DOHH2 (cell line): ENCODE measurements at regions not wholly inside any gene's neighbourhood (a gene's known extent, or its start where the extent isn't known, plus 50 kb on each side); places are given as distances from the start of the nearest gene placed in this dataset.

Source experiments
- EZH2phosphoT487 ChIP-seq: fragments of 200-600 bp; sonication (generic); IDR thresholded peaks from 2 replicates; pipeline ENCODE4 v1.6.1; 2017; ENCODE audit warnings: borderline replicate concordance, mild to moderate bottlenecking, antibody characterized with exemption, low read length, moderate library complexity, mixed read lengths
- TF ChIP-seq, protein P1 (sequence below): fragments of 200-600 bp; sonication (generic); IDR thresholded peaks from one replicate; pipeline ENCODE4 v1.5.1; 2014; ENCODE audit warnings: antibody characterized with exemption, mild to moderate bottlenecking, low read depth, low read length; ENCODE audit not compliant: poor library complexity, severe bottlenecking

DNA sequence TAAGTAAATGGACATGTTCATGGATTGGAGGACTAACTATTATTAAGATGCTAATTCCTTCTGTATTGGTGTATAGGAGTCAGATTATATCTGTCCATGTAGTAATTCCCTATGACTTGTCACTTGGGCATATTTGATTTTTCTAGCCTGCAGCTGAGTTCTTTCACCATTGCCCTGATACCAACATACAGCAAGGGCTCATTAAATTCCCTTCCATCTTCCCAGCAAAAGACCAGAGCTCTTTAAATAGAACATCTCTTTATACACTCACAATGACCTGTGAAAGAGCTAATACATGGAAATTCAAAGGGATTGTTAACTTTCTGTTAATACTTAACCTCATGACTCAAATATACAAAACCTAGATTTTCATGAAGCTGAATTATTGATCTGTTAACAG is 492.3 kb upstream of the VRK2 start:
- TF ChIP-seq, protein P1, sequence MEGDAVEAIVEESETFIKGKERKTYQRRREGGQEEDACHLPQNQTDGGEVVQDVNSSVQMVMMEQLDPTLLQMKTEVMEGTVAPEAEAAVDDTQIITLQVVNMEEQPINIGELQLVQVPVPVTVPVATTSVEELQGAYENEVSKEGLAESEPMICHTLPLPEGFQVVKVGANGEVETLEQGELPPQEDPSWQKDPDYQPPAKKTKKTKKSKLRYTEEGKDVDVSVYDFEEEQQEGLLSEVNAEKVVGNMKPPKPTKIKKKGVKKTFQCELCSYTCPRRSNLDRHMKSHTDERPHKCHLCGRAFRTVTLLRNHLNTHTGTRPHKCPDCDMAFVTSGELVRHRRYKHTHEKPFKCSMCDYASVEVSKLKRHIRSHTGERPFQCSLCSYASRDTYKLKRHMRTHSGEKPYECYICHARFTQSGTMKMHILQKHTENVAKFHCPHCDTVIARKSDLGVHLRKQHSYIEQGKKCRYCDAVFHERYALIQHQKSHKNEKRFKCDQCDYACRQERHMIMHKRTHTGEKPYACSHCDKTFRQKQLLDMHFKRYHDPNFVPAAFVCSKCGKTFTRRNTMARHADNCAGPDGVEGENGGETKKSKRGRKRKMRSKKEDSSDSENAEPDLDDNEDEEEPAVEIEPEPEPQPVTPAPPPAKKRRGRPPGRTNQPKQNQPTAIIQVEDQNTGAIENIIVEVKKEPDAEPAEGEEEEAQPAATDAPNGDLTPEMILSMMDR: no peak
- TF ChIP-seq EZH2phosphoT487: no peak
